ENCODE measurements at regions not wholly inside any gene's neighbourhood (a gene's known extent, or its start where the extent isn't known, plus 50 kb on each side); places are given as distances from the start of the nearest gene placed in this dataset.
A peak's percentile ranks its signal among the peaks of the same experiment; 100 is the strongest.

DNA sequence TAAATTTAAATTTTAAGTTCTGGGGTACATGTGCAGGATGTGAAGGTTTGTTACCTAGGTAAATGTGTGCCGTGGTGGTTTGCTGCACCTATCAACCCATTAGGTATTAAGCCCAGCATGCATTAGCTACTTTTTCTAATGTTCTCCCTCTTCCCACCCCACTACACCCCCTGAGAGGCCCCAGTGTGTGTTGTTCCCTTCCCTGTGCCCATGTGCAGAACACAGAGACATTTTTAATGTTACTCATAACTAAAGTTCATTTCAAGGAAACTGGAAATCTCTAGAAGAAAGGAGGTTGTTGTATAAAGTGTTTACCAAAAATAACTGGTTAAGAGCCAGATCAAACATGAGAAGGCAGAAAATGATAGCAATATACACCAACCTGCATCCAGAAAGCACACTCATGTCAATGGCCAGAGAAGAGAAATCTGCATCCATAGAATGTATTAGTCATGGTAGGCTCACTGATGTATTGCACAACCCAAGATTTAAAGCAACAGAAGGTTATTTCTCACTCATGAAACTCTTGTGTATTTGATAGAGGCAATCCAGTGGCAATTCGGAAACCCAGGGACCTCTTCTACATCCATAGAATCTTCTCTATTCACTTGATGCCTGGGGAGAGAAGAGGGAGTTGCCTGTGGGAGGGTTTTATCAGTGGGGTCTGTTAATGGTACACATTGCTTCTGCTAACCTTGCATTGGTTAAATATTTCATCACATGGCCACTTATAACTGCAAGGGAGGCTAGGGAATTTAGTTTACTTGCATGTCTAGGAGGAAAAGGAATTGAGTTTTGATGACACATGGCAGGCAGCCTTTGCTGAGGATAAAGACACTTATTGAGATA is 321.9 kb upstream of the RASGRP1 start:
- DNase-seq (ENCODE audit: low spot score), result peak; percentile 57

GRCh38 chr15:38888701-38889221 is 324.1 kb upstream of the RASGRP1 start:
- no peak for DNase-seq (ENCODE audit: low spot score)

- DNase-seq (ENCODE audit: low spot score), result no peak
These were observed 325.6 kb upstream of the RASGRP1 start for GRCh38 chr15:38890194-38890593.

DNA sequence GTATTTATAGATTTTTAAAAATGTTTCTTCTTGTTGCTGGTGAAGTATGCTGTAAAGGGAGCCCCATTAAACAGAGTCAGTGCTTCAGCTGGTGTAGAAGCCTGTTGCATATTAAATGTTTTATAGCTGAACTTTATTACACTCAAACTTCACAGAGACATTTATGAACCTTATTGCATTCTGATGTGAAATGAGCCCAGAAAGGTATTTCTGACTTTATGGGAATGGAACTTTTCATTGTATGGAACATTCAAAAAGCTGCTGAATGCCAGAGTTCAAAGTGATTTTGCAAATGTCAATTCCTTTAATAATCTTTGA is 329.3 kb upstream of the RASGRP1 start:
- DNase-seq (ENCODE audit: low spot score), result no peak

DNA sequence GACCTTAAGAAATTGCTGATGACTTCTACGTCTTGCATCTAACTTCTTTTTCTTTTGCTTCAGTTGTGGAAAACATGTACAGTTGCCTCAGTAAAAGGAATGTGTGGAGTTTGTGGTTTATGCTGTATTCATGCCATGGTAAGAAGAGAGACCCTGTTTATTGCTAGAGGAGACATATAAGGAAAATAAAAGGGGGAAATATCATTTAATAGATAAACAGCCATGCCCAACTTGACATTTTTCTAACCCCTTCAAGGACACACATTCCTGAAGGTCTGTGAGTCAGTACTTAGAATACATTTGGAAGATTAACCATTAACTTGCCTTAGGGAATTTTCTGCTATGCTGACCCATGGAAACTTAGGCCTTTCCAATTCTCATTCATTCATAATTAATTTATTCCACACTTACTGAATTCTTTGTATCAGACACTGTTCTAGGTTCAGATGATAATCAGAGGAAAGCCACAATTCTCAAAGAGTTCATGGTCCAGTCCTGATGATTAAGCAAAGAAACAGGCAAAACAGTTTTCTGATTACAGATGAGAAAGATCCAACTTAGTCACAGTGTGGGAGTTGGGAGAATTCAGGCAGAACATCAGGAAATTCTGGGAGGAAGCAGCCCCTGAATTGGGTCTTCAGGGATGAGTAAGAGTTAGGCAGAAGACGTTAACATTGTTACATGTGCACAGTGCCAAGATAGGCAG is 329.8 kb upstream of the RASGRP1 start:
- peak; percentile 98 for DNase-seq (ENCODE audit: low spot score)

GRCh38 chr15:38895326-38896255 is 331.0 kb upstream of the RASGRP1 start:
- peak; percentile 65 for DNase-seq (ENCODE audit: low spot score)

DNA sequence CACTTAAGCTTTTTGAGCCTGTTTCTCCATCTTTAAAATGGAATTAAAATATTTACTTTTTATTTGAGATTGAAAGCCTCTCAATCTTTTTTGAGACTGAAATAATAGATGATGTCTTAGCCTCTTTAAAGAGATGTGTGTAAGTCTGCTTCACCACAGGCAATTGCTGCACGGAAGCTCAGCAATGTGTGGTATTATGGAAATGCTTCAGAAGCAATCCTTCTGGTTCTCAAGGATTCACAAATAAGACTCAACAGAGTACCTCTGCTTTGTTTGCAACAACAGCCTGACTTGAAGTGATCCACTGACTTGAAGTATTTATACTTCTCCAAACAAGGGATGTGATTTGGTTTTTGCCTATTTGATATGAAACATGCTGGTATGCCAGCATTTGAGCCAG is 332.0 kb upstream of the RASGRP1 start:
- no peak for DNase-seq (ENCODE audit: low spot score)

DNA sequence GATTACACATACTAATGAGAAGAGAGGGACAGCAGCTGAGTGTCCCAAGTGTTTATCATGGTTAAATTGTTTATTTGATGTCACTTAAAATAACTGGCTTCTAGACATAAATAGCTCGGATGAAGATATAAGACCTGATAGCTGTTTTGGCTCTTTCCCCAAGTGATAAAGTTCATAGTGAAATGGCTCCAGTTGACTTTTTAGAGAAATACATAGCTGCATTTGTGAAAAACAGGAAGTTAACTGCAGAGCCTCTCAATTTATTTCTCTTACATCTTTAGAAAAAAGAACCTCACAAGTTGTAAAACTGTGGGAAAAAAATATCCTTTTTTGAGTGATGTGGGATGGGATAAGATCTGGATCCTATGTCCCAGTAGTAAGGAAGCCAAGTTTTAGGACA is 332.9 kb upstream of the RASGRP1 start:
- DNase-seq (ENCODE audit: low spot score), result no peak

- no peak for DNase-seq (ENCODE audit: low spot score)
These were observed 333.6 kb upstream of the RASGRP1 start for GRCh38 chr15:38898236-38898635.

DNA sequence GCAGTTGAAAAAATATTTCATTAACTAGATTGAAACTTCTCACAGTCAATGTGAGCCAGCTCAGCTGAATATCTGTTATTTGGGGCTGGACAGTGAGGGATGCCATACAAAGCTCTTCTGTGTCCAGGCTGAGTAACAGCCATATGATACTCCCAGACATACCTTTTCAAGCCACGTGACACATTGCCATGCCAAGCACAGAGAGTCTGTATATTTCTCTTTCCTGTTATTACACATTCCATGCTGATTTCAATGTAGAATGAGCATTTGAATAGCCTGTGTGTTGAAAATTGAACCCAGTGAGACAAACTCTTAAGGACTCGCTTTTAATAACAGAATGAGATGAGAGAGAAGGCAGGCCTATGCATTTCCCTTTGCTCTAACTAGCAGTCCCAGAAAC is 334.7 kb upstream of the RASGRP1 start:
- peak; percentile 22 for DNase-seq (ENCODE audit: low spot score)

DNA sequence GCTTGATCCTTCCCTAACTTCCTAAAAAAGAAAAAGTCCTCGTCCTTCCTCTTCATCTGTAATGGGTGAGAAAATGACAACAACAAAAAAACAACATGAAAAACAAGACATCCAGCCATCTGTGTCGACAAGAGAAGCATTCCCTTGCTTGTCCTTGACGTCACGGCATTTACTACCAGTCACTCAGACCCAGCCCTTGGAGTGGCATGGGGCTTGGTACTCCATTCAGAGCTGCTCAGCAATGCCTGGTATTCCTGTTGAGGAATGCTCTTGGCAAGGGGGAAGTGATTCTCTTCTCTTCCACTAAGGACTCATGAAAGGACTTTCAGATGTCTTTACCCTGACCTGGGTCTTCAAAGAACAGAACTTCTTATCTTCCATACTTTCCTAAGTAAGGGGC is 339.7 kb upstream of the RASGRP1 start:
- peak; percentile 20 for DNase-seq (ENCODE audit: low spot score)

- peak; percentile 24 for DNase-seq (ENCODE audit: low spot score)
These were observed 341.0 kb upstream of the RASGRP1 start for GRCh38 chr15:38905632-38906031.

DNA sequence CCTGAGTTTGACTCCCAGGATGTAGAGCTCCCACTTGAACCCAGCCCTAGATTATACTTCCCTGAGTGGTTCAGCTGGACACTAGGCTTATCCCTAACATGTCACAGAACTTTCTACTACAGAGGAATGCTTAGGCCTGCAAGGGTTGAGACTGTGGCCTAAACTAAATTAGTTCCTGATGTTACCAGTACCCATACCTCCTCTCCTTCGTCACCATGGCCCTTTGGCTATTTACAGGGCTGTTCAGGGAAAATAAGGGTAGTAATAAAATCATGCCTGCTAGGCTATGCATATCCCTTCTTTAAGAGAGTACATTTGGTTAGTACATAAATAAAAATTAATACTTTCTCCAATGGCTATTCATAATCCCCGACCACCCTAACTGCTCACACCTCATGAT is 356.4 kb upstream of the RASGRP1 start:
- DNase-seq (ENCODE audit: low spot score), result no peak

- no peak for DNase-seq (ENCODE audit: low spot score)
These were observed 356.9 kb upstream of the RASGRP1 start for GRCh38 chr15:38921471-38921870.

DNA sequence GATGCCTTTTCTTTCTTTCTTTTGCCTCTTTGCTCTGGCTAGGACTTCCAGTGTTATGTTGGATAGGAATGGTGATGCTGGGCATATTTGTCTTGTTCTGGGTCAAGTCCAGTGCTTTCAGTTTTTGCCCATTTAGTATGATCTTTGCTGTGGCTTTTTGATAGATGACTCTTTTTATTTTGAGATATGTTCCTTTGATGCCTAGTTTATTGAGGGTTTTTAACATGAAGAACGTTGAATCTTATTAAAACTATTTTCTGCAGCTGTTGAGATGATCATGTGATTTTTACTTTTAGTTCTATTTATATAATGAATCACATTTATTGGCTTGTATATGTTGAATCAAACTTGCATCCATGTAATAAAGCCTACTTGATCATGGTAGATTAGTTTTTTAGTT is 363.8 kb upstream of the RASGRP1 start:
- DNase-seq (ENCODE audit: low spot score), result no peak

GRCh38 chr15:38930851-38931572 is 366.4 kb upstream of the RASGRP1 start:
- no peak for DNase-seq (ENCODE audit: low spot score)

DNA sequence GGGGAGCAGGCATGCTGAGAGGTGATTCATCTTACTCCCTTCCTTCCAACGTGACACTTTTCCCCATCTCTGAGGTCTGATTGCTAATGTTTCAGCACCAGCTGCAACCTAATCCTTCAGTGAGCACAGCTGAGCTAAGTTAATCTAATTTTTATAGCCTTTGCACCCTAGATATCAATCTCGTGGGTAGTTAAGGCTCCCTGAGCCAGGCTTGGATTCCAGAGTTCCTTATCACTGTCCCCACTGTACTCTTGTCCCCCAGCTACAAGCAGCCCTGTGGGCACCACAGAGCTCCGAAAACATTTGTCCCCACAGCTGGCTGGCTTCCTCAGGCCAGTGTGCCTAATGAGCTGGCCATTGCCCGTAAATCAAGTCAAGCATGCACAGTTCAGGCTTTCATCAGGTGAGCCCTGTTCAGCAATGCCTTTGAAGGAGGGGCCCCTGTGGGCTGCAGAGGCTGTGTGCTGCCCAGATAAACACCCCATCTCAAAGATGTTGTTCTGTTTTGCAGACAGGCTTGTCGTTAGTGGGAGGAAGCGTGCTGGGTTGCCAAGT is 376.9 kb upstream of the RASGRP1 start:
- peak; percentile 71 for DNase-seq (ENCODE audit: low spot score)

GRCh38 chr15:38944536-38944935 is 379.9 kb upstream of the RASGRP1 start:
- DNase-seq (ENCODE audit: low spot score), result peak; percentile 54

GRCh38 chr15:38945551-38946298 is 381.1 kb upstream of the RASGRP1 start:
- peak; percentile 2 for DNase-seq (ENCODE audit: low spot score)

DNA sequence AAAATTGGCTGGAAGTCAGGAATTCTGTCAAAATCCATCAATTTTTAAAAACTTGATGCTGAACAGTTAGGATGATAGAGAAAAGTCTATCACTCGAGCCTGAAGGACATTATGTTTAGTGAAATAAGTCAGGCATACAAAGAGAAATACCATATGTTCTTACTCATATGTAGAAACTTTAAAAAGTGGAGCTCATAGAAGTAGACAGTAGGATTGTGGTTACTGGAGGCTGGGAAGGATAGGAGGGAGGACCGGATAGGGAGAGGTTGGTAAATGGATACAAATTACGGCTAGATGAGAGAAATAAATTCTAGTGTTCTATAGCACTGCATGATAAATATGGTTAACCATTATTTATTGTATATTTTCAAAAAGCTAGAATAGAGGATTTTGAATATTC is 389.5 kb upstream of the RASGRP1 start:
- DNase-seq (ENCODE audit: low spot score), result no peak

DNA sequence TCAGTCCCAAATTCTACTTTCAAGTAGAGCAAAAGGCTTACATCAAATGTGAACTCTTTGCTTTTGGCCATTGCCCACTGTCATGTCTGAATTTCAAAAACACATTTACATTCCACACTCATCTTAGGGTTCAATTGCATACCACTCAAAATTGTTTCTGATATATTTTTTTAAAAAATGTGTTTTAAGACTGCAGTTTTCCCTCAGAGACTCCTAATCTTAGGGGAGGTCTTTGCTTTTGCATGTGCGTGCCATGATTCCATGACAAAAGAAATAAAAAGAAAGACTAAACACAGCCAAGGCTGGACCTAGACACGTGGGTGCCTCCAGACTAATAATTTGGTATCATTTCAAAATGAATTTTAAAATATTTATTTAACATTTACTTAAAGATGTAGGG is 396.8 kb upstream of the RASGRP1 start:
- DNase-seq (ENCODE audit: low spot score), result no peak
